ENCODE measurements at regions not wholly inside any gene's neighbourhood (a gene's known extent, or its start where the extent isn't known, plus 50 kb on each side); places are given as distances from the start of the nearest gene placed in this dataset.

- Histone ChIP-seq H3K79me2 (ENCODE audit: control insufficient read depth, insufficient read depth, low read length) (no peaks in the 10 kb centered on the region), H3K4me1 (ENCODE audit: control insufficient read depth in 2 of 2, insufficient read depth in 2 of 2, low read length in 2 of 2) (no peaks in the 10 kb centered on the region), H3K4me3 (ENCODE audit: control extremely low read depth in 1 of 5, extremely low read depth in 1 of 5, insufficient read depth in 1 of 5, low read depth in 2 of 5, low read length in 4 of 5) (no peak overlapping the region), H3K4me2 (replicated peaks; ENCODE audit: low read depth, low read length, poor library complexity, severe bottlenecking) (no peak overlapping the region), H3K27me3 (replicated peaks in 1 of 4; ENCODE audit: control extremely low read depth in 1 of 4, control insufficient read depth in 3 of 4, insufficient read depth in 4 of 4, low read length in 3 of 4) (no peaks in the 10 kb centered on the region), H3K9ac (ENCODE audit: low read length) (no peak overlapping the region), H3K9me3 (ENCODE audit: control extremely low read depth in 1 of 3, control insufficient read depth in 2 of 3, insufficient read depth in 1 of 3, low read length in 2 of 3) (no peaks in the 10 kb centered on the region), H3K36me3 (replicated peaks in 1 of 2; ENCODE audit: control extremely low read depth in 1 of 2, control insufficient read depth in 1 of 2, extremely low read depth in 1 of 2, insufficient read depth in 2 of 2, low read length in 1 of 2) (no peaks in the 10 kb centered on the region), H2AFZ (ENCODE audit: insufficient read depth, low read depth, low read length, poor library complexity, severe bottlenecking) (no peak overlapping the region), H3K27ac (ENCODE audit: low read length in 2 of 2) (no peak overlapping the region), H4K20me1 (ENCODE audit: control insufficient read depth, insufficient read depth, low read length, poor library complexity, severe bottlenecking) (no peaks in the 10 kb centered on the region)
- no peaks in the 10 kb centered on the region for H3K27me3 Mint-ChIP-seq
- ATAC-seq (ENCODE audit: low read depth), result no peak
- no peak for TF ChIP-seq CTCF (IDR thresholded peaks at IDR 0.05)
- DNase-seq, result no peak
- H3K4me1 Mint-ChIP-seq, result no peaks in the 10 kb centered on the region
- H3K27ac Mint-ChIP-seq, result no peak overlapping the region
- intact Hi-C loops (cut with micrococcal nuclease), result no loop called here
- 88% methylated on average over 8 of the region's 10 CpGs for WGBS (ENCODE audit: insufficient coverage)
- CTCF ChIA-PET, result interaction anchor here (0.7 kb wide), 1 partner anchor 22 kb away, joined by 3 read pairs; no protein-coding TSS in a partner anchor
- H3K4me3 Mint-ChIP-seq, result no peak overlapping the region
- POLR2A ChIA-PET, result no interaction called here
- H3K9me3 Mint-ChIP-seq (ENCODE audit: insufficient read depth), result no peaks in the 10 kb centered on the region
These were observed 305.3 kb downstream of the FGF9 start for GRCh38 chr13:21976159-21976558.

GRCh38 chr13:21979161-21979806 is 308.4 kb downstream of the FGF9 start:
- Histone ChIP-seq H3K4me2 (replicated peaks; ENCODE audit: low read depth, low read length, poor library complexity, severe bottlenecking) (no peak overlapping the region), H3K27ac (ENCODE audit: low read length in 2 of 2) (no peak overlapping the region), H3K4me3 (ENCODE audit: control extremely low read depth in 1 of 5, extremely low read depth in 1 of 5, insufficient read depth in 1 of 5, low read depth in 2 of 5, low read length in 4 of 5) (no peak overlapping the region), H3K4me1 (ENCODE audit: control insufficient read depth in 2 of 2, insufficient read depth in 2 of 2, low read length in 2 of 2) (no peaks in the 10 kb centered on the region), H4K20me1 (ENCODE audit: control insufficient read depth, insufficient read depth, low read length, poor library complexity, severe bottlenecking) (no peaks in the 10 kb centered on the region), H3K27me3 (replicated peaks in 1 of 4; ENCODE audit: control extremely low read depth in 1 of 4, control insufficient read depth in 3 of 4, insufficient read depth in 4 of 4, low read length in 3 of 4) (no peaks in the 10 kb centered on the region), H3K9ac (ENCODE audit: low read length) (no peak overlapping the region), H3K79me2 (ENCODE audit: control insufficient read depth, insufficient read depth, low read length) (no peaks in the 10 kb centered on the region), H2AFZ (ENCODE audit: insufficient read depth, low read depth, low read length, poor library complexity, severe bottlenecking) (no peak overlapping the region), H3K9me3 (ENCODE audit: control extremely low read depth in 1 of 3, control insufficient read depth in 2 of 3, insufficient read depth in 1 of 3, low read length in 2 of 3) (no peaks in the 10 kb centered on the region), H3K36me3 (replicated peaks in 1 of 2; ENCODE audit: control extremely low read depth in 1 of 2, control insufficient read depth in 1 of 2, extremely low read depth in 1 of 2, insufficient read depth in 2 of 2, low read length in 1 of 2) (no peaks in the 10 kb centered on the region)
- TF ChIP-seq EZH2 (IDR thresholded peaks at IDR 0.05; ENCODE audit: borderline replicate concordance, insufficient read depth, low read depth, low read length, poor library complexity, severe bottlenecking), result no peak
- TF ChIP-seq CTCF (IDR thresholded peaks at IDR 0.05), result no peak
- ChIA-PET CTCF (interaction anchor here (0.6 kb wide), 1 partner anchor 214 kb away, joined by 3 read pairs; no protein-coding TSS in a partner anchor), POLR2A (no interaction called here)
- Mint-ChIP-seq H3K27ac (no peak overlapping the region), H3K27me3 (no peaks in the 10 kb centered on the region), H3K4me3 (no peak overlapping the region), H3K4me1 (no peaks in the 10 kb centered on the region), H3K9me3 (ENCODE audit: insufficient read depth) (no peaks in the 10 kb centered on the region)
- intact Hi-C loops (cut with micrococcal nuclease), result no loop called here
- DNase-seq (no peak), ATAC-seq (ENCODE audit: low read depth) (no peak)
- WGBS (ENCODE audit: insufficient coverage), result 94% methylated on average over 16 of the region's 20 CpGs

Data from B cell (primary cell).